Breast epithelium (tissue), 3 donors: ENCODE measurements at regions not wholly inside any gene's neighbourhood (a gene's known extent, or its start where the extent isn't known, plus 50 kb on each side); places are given as distances from the start of the nearest gene placed in this dataset.

Experiments
- POLR2A ChIP-seq: fragments of 450-650 bp; IDR thresholded peaks from one replicate; pipeline ENCODE4 v1.6.1; 2016; ENCODE audit warnings: antibody characterized with exemption, mild to moderate bottlenecking, moderate library complexity
- POLR2AphosphoS5 ChIP-seq, 3 donors: sonication (generic); formaldehyde crosslinking; IDR thresholded peaks; one replicate each; pipeline ENCODE4 v1.6.1; 2017; ENCODE audit warnings: antibody characterized with exemption in 3 of 3
- TF ChIP-seq, protein P1 (sequence below), 3 donors: fragments of 450-650 bp; IDR thresholded peaks; one replicate each; pipeline ENCODE4 v1.5.1; 2016 to 2017; ENCODE audit warnings: antibody characterized with exemption in 3 of 3, mild to moderate bottlenecking in 3 of 3, moderate library complexity in 3 of 3

DNA sequence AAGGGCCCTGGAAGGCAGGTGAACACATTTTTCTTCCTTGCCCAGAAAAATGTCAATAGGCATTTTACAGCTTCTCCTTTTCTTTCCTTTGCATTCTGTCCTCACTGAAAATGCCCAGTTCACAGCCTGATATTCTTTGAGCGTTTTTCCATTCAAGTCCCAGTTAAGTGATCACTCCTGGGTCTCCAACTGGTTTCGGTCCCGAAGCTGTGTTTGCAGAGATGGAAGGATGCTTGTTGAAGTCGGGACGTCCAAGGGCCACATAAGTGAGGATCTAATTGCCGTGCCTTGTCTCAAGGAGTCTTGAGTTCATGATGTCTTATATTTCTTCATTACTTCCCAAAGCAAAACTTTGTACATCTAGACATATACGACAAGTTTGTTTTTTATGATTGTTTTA, 208.7 kb upstream of the PRKCQ start:
- TF ChIP-seq POLR2AphosphoS5 (IDR thresholded peaks at IDR 0.05) = no peak
- TF ChIP-seq, protein P1, sequence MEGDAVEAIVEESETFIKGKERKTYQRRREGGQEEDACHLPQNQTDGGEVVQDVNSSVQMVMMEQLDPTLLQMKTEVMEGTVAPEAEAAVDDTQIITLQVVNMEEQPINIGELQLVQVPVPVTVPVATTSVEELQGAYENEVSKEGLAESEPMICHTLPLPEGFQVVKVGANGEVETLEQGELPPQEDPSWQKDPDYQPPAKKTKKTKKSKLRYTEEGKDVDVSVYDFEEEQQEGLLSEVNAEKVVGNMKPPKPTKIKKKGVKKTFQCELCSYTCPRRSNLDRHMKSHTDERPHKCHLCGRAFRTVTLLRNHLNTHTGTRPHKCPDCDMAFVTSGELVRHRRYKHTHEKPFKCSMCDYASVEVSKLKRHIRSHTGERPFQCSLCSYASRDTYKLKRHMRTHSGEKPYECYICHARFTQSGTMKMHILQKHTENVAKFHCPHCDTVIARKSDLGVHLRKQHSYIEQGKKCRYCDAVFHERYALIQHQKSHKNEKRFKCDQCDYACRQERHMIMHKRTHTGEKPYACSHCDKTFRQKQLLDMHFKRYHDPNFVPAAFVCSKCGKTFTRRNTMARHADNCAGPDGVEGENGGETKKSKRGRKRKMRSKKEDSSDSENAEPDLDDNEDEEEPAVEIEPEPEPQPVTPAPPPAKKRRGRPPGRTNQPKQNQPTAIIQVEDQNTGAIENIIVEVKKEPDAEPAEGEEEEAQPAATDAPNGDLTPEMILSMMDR (IDR thresholded peaks at IDR 0.05) = no peak
- no peak for TF ChIP-seq POLR2A
